Transverse colon (tissue), 4 donors: ENCODE measurements at regions not wholly inside any gene's neighbourhood (a gene's known extent, or its start where the extent isn't known, plus 50 kb on each side); places are given as distances from the start of the nearest gene placed in this dataset.

ENCODE experiments used
- DNase-seq: peaks from one replicate; pipeline ENCODE4 v3.0.0-alpha.2; 2019
- H3K27ac ChIP-seq, 4 donors: fragments of 200-600 bp; sonication (generic); 2 replicates each; pipeline ENCODE4 v1.5.1; 2016 to 2018; ENCODE audit warnings: inconsistent platforms in 4 of 4
- H3K27me3 ChIP-seq: fragments of 200-600 bp; sonication (generic); 2 replicates; pipeline ENCODE4 v1.5.1; 2017; ENCODE audit warnings: inconsistent platforms
- H3K36me3 ChIP-seq, 4 donors: fragments of 200-600 bp; sonication (generic); 2 replicates each; pipeline ENCODE4 v1.5.1; 2017 to 2019; ENCODE audit warnings: inconsistent platforms in 4 of 4
- H3K4me1 ChIP-seq, 4 donors: fragments of 200-600 bp; sonication (generic); 2 replicates each; pipeline ENCODE4 v1.5.1; 2017 to 2020; ENCODE audit warnings: inconsistent platforms in 4 of 4
- H3K4me3 ChIP-seq, 4 donors: fragments of 200-600 bp; sonication (generic); 1 replicate in 1 of 4; 2 replicates in 3 of 4; pipeline versions ENCODE4 v1.5.1 to v1.6.1; 2017 to 2019; ENCODE audit warnings: inconsistent platforms in 4 of 4
- H3K9me3 ChIP-seq, 2 donors: fragments of 200-600 bp; sonication (generic); 2 replicates each; pipeline ENCODE4 v1.5.1; 2017 to 2019; ENCODE audit warnings: inconsistent platforms in 2 of 2
- CTCF ChIP-seq, 5 experiments: fragments of 200-600 bp in 3 of 5; fragments of 450-650 bp in 2 of 5; sonication (generic) in 3 of 5; IDR thresholded peaks; 1 replicate in 2 of 5; 2 replicates in 3 of 5; pipeline ENCODE4 v1.5.1; 2016 to 2017; ENCODE audit warnings: antibody characterized with exemption in 5 of 5, inconsistent platforms in 3 of 5, mild to moderate bottlenecking in 2 of 5, moderate library complexity in 1 of 5
- EP300 ChIP-seq: sonication (generic); formaldehyde crosslinking; IDR thresholded peaks from one replicate; pipeline ENCODE4 v1.6.1; 2017; ENCODE audit warnings: antibody characterized with exemption, low read depth
- POLR2A ChIP-seq: fragments of 450-650 bp; IDR thresholded peaks from one replicate; pipeline ENCODE4 v1.6.1; 2016; ENCODE audit warnings: antibody characterized with exemption, mild to moderate bottlenecking, moderate library complexity
- POLR2AphosphoS5 ChIP-seq, 3 donors: sonication (generic); formaldehyde crosslinking; IDR thresholded peaks; one replicate each; pipeline ENCODE4 v1.6.1; 2016; ENCODE audit warnings: antibody characterized with exemption in 3 of 3
- WGBS, 2 donors: methylation state at CpG; one replicate each; pipeline ENCODE4 v1.1.5; 2018; ENCODE audit warnings: low coverage in 1 of 2; 5-methylcytosine and 5-hydroxymethylcytosine counted together
- in situ Hi-C, 4 donors: fragments of 200-750 bp; cut with MboI; loops; one replicate each; pipeline versions ENCODE4 v1.15.0 to v1.15.1; 2017; ENCODE audit warnings: low sequenced_read_pairs in 3 of 4, low pct_ligation_motif_present in 1 of 4, low pct_unique_long_range_greater_than_20kb in 1 of 4
- intact Hi-C: fragments of 100-400 bp; cut with DNase I; formaldehyde crosslinking; loops from one replicate; pipeline ENCODE4 v1.15.1; 2023; ENCODE audit warnings: low total_unique reads

GRCh38 chr6:40932366-40932765 is 106.7 kb downstream of the UNC5CL start:
- TF ChIP-seq POLR2A (no peak), POLR2AphosphoS5 (IDR thresholded peaks at IDR 0.05) (no peak), CTCF (IDR thresholded peaks at IDR 0.05) (no peak), EP300 (no peak)
- Histone ChIP-seq H3K4me1 (no peaks in the 10 kb centered on the region), H3K27ac (no peak overlapping the region), H3K4me3 (no peak overlapping the region), H3K27me3 (no peaks in the 10 kb centered on the region), H3K9me3 (no peaks in the 10 kb centered on the region), H3K36me3 (no peaks in the 10 kb centered on the region)
- intact Hi-C loops = no loop called here
- DNase-seq = no peak
- WGBS, 2 donors = 76 to 90% methylated on average over 1 to 2 of the region's 2 CpGs
- in situ Hi-C loops = no loop called here

- H3K27ac ChIP-seq = no peak overlapping the region
- H3K9me3 ChIP-seq = no peaks in the 10 kb centered on the region
- TF ChIP-seq CTCF (IDR thresholded peaks at IDR 0.05) = no peak
- TF ChIP-seq POLR2A = no peak
- no peak for TF ChIP-seq POLR2AphosphoS5 (IDR thresholded peaks at IDR 0.05)
- TF ChIP-seq EP300 = no peak
- H3K36me3 ChIP-seq = no peaks in the 10 kb centered on the region
- WGBS, 2 donors = 51 to 73% methylated on average over 1 of the region's 1 CpG
- in situ Hi-C loops (no loop called here), intact Hi-C loops (no loop called here)
- DNase-seq = no peak
- no peaks in the 10 kb centered on the region for H3K4me1 ChIP-seq
- H3K4me3 ChIP-seq = no peak overlapping the region
- no peaks in the 10 kb centered on the region for H3K27me3 ChIP-seq
Measured at GRCh38 chr6:40931931-40932330, 107.1 kb downstream of the UNC5CL start.

GRCh38 chr6:40930555-40930954 is 108.5 kb downstream of the UNC5CL start:
- 50% methylated on average over 3 of the region's 3 CpGs; no CpG with 5 or more reads in 1 of the 2 donors for WGBS, 2 donors
- Histone ChIP-seq H3K27ac (no peak overlapping the region), H3K36me3 (no peaks in the 10 kb centered on the region), H3K4me3 (no peak overlapping the region), H3K4me1 (no peaks in the 10 kb centered on the region), H3K27me3 (no peaks in the 10 kb centered on the region), H3K9me3 (no peaks in the 10 kb centered on the region)
- intact Hi-C loops = no loop called here
- in situ Hi-C loops = no loop called here
- DNase-seq = peak; percentile 14
- no peak for TF ChIP-seq CTCF (IDR thresholded peaks at IDR 0.05)

- in situ Hi-C loops = no loop called here
- TF ChIP-seq CTCF (IDR thresholded peaks at IDR 0.05) (no peak), POLR2A (no peak), POLR2AphosphoS5 (IDR thresholded peaks at IDR 0.05) (no peak), EP300 (no peak)
Measured at GRCh38 chr6:40930045-40930444, 109.0 kb downstream of the UNC5CL start.

More at GRCh38 chr6:40930045-40930444, 109.0 kb downstream of the UNC5CL start:
- intact Hi-C loops = no loop called here
- Histone ChIP-seq H3K4me1 (no peaks in the 10 kb centered on the region), H3K9me3 (no peaks in the 10 kb centered on the region), H3K36me3 (no peaks in the 10 kb centered on the region), H3K27ac (no peak overlapping the region), H3K4me3 (no peak overlapping the region), H3K27me3 (no peaks in the 10 kb centered on the region)
- no peak for DNase-seq
- 69 to 73% methylated on average over 1 of the region's 1 CpG for WGBS, 2 donors
